AG04450 (cell line): ENCODE measurements at regions not wholly inside any gene's neighbourhood (a gene's known extent, or its start where the extent isn't known, plus 50 kb on each side); places are given as distances from the start of the nearest gene placed in this dataset.

ENCODE experiments used
- CTCF ChIA-PET: fragments of 300-600, 350-600 bp; formaldehyde crosslinking; extraction: SDS; loops from one replicate; lab custom pipeline; 2022; ENCODE audit warnings: antibody characterized with exemption, inconsistent platforms; lab: Charles Lee
- POLR2A ChIA-PET: fragments of 350-600 bp; formaldehyde crosslinking; extraction: SDS; loops from one replicate; lab custom pipeline; 2021; ENCODE audit warnings: antibody characterized with exemption, inconsistent platforms; lab: Yijun Ruan, JAX
- DNase-seq: peaks from one replicate; pipeline ENCODE4 v3.0.0-alpha.2; 2011; ENCODE audit warnings: low read depth, low spot score
- H3K27ac ChIP-seq: one replicate; pipeline ENCODE4 v1.5.1; 2012; ENCODE audit warnings: low read depth, low read length, control low read depth
- H3K27me3 ChIP-seq: one replicate; pipeline ENCODE4 v1.6.0; 2012; ENCODE audit warnings: low read length; ENCODE audit not compliant: control insufficient read depth, insufficient read depth
- H3K4me3 ChIP-seq: 2 replicates; pipeline ENCODE4 v1.5.1; 2011; ENCODE audit warnings: mild to moderate bottlenecking, low read depth, low read length, control low read depth
- H3K9me3 ChIP-seq: 2 replicates; pipeline ENCODE4 v1.5.1; 2012; ENCODE audit warnings: low read length; ENCODE audit not compliant: control insufficient read depth, insufficient read depth
- CTCF ChIP-seq: IDR thresholded peaks from 2 replicates; pipeline ENCODE4 v1.5.1; 2011; ENCODE audit warnings: low read depth, low read length, control low read depth, inconsistent platforms

- no peaks in the 10 kb centered on the region for H3K27me3 ChIP-seq
- no peak overlapping the region for H3K4me3 ChIP-seq
- H3K9me3 ChIP-seq = peaks cover 34% of the 10 kb centered on the region
- DNase-seq = no peak
- no peak overlapping the region for H3K27ac ChIP-seq
- no peak for TF ChIP-seq CTCF
- POLR2A ChIA-PET = no interaction called here
- CTCF ChIA-PET = no interaction called here
Observed at GRCh38 chr18:47510831-47511230, 259.4 kb upstream of the SKOR2 start.

- no peak overlapping the region for H3K27ac ChIP-seq
- H3K9me3 ChIP-seq = peaks cover 30% of the 10 kb centered on the region
- ChIA-PET POLR2A (no interaction called here), CTCF (no interaction called here)
- H3K27me3 ChIP-seq = no peaks in the 10 kb centered on the region
- no peak overlapping the region for H3K4me3 ChIP-seq
- no peak for DNase-seq
- no peak for TF ChIP-seq CTCF
Observed at GRCh38 chr18:47507651-47508050, 256.2 kb upstream of the SKOR2 start.

- H3K27me3 ChIP-seq = no peaks in the 10 kb centered on the region
- CTCF ChIA-PET = no interaction called here
- POLR2A ChIA-PET = no interaction called here
- H3K4me3 ChIP-seq = no peak overlapping the region
- no peak overlapping the region for H3K27ac ChIP-seq
- TF ChIP-seq CTCF = no peak
- DNase-seq = no peak
- peaks cover 31% of the 10 kb centered on the region for H3K9me3 ChIP-seq
Observed at GRCh38 chr18:47506897-47507296, 255.4 kb upstream of the SKOR2 start.

- no peak for TF ChIP-seq CTCF
- no peaks in the 10 kb centered on the region for H3K27me3 ChIP-seq
- CTCF ChIA-PET = no interaction called here
- no peak overlapping the region for H3K27ac ChIP-seq
- H3K4me3 ChIP-seq = no peak overlapping the region
- peaks cover 32% of the 10 kb centered on the region; the same call in 1 of the 2 replicates for H3K9me3 ChIP-seq
- POLR2A ChIA-PET = no interaction called here
- no peak for DNase-seq
Observed at GRCh38 chr18:47501946-47502345, 250.5 kb upstream of the SKOR2 start.

- no peak overlapping the region for H3K4me3 ChIP-seq
- POLR2A ChIA-PET = no interaction called here
- no peak for TF ChIP-seq CTCF
- H3K27ac ChIP-seq = no peak overlapping the region
- DNase-seq = no peak
- H3K9me3 ChIP-seq = peaks cover 29% of the 10 kb centered on the region; the same call in 1 of the 2 replicates
- CTCF ChIA-PET = no interaction called here
- H3K27me3 ChIP-seq = no peaks in the 10 kb centered on the region
Observed at GRCh38 chr18:47500930-47501329, 249.5 kb upstream of the SKOR2 start.
